Fibroblast of villous mesenchyme (primary cell): ENCODE measurements at regions not wholly inside any gene's neighbourhood (a gene's known extent, or its start where the extent isn't known, plus 50 kb on each side); places are given as distances from the start of the nearest gene placed in this dataset.
A peak's percentile ranks its signal among the peaks of the same experiment; 100 is the strongest.

Experiments
- DNase-seq: peaks from one replicate; pipeline ENCODE4 v3.0.0-alpha.2; 2010; ENCODE audit warnings: low read depth
- H3K4me3 ChIP-seq: 2 replicates; pipeline ENCODE4 v1.5.1; 2011; ENCODE audit warnings: low read depth, mild to moderate bottlenecking, low read length
- CTCF ChIP-seq: IDR thresholded peaks from 2 replicates; pipeline ENCODE4 v1.5.1; 2012; ENCODE audit warnings: low read depth, mild to moderate bottlenecking, low read length; ENCODE audit not compliant: insufficient read depth

DNA sequence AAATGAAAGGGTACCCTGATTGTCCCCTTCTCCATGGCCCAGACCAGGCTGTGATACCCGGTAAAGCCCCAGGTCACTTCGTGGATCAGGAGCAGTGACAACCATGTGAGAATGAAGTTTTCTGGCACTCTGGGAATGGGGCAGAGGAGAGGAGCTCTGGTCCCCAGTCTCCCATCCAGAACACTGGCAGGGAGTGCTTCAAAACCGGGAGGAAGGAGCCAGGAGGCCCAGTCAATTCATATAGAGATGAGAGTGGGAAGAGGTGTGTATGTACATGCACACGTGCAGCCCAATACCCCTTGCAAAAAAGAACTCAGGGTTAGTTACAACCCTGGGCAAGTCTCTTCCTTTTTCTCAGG is 101.4 kb upstream of the TLE3 start:
- no peak overlapping the region for H3K4me3 ChIP-seq
- no peak for TF ChIP-seq CTCF
- DNase-seq, result no peak

DNA sequence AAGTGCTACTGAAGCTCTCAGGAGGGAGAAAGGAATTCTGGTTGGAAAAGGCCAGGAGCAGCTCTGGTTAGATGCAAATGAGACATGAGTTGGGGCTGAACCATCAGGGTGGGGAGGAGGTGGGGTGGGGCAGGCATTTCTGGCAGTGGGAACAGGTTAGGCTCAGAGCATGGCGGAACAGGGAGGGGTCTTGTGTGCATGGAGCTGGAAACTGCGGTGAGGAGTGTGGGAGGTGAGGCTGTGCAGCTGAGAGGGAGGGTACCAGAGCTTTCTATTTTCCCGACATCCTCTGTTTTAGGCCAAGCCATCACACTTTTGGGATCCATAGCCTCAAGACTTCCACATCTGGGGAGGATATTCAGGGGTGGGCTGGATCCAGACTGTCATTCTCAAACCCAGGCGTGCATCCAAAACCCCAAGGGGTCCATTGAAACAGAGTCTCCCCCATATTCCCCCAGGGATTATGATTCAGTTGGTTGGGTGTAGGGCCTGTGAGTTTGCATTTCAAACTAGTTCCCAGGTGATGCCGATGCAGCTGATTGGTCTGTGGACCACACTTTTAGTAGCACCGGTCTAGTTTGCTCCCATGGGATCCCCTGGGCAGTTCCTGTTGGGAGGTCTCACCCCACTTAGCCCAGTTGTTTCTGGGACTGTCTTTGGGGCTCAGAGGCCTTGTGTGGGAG is 100.9 kb upstream of the TLE3 start:
- H3K4me3 ChIP-seq, result no peak overlapping the region
- DNase-seq, result no peak
- no peak for TF ChIP-seq CTCF

DNA sequence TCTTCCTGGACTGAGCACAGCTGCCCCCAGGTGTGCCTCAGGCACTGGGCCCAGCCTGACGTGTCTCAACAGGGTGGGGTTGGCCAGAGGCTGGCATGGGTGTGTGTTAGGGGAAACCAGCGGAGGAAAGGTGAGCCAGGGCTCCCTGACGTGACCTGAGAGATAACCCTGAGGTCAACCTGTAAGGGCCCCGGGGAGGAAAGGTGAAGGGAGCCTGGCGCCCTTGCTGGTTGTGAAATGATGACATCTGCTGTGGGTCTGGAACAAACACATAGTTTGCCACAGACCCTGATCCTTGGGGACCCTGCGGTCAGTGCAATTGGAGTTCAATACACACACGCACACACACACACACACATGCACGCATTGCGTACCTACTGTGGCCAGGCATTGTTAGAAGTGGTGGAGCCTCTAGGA is 100.2 kb upstream of the TLE3 start:
- no peak for DNase-seq
- H3K4me3 ChIP-seq, result no peak overlapping the region
- no peak for TF ChIP-seq CTCF

DNA sequence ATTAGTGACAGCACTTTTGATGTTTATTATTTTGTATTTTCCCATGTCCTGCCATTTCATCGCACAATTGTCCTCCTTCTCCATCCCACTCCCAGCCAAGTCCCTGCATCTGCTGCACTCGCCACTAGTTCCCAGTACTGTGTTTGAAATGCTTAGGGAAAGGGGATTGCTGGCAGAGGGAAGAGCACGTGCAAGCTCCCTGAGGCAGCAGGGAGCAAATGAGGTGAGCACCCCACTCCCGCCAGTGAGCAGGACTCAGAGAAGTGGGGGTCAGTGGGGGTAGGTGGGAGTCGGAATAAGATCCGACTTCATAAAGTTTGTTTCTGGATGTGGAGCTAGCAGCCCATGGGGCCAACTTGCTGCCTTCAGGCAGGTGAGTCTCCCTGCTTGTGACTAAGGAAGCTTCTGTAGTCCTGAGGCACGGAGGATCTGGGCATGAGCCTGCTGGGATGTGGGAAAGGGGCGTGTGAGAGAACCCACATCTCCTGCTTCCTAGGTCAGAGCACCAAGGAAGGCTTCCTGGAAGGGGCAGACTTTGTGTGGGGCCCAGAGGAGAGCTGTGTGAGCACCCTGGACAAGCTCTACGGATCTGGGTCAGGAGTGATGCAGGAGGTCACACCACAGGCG is 99.7 kb upstream of the TLE3 start:
- no peak overlapping the region for H3K4me3 ChIP-seq
- no peak for DNase-seq
- no peak for TF ChIP-seq CTCF

GRCh38 chr15:70196372-70197316 is 98.9 kb upstream of the TLE3 start:
- TF ChIP-seq CTCF, result no peak
- DNase-seq, result peak; percentile 93
- no peak overlapping the region for H3K4me3 ChIP-seq

- DNase-seq, result peak; percentile 94
- no peak overlapping the region for H3K4me3 ChIP-seq
- no peak for TF ChIP-seq CTCF
Observed at GRCh38 chr15:70195587-70196305, 98.0 kb upstream of the TLE3 start.
